HEK293 (cell line): ENCODE measurements at regions not wholly inside any gene's neighbourhood (a gene's known extent, or its start where the extent isn't known, plus 50 kb on each side); places are given as distances from the start of the nearest gene placed in this dataset.

ENCODE experiments used
- CTCF ChIA-PET: fragments of 350-600 bp; formaldehyde crosslinking; extraction: SDS; loops from one replicate; lab custom pipeline; 2021; ENCODE audit warnings: antibody characterized with exemption; lab: Yijun Ruan, JAX
- POLR2A ChIA-PET: fragments of 300-600 bp; formaldehyde crosslinking; extraction: SDS; loops from one replicate; lab custom pipeline; 2020; ENCODE audit warnings: antibody characterized with exemption, inconsistent platforms; lab: Yijun Ruan, JAX
- H3K27ac ChIP-seq: fragments of 200-500 bp; sonication (Bioruptor generic); 2 replicates; pipeline ENCODE4 v1.5.1; 2014; ENCODE audit warnings: low read depth, low read length, control low read depth, inconsistent platforms; ENCODE audit errors: extremely low read depth
- H3K36me3 ChIP-seq, 2 experiments: fragments of 200-500 bp in 1 of 2; sonication (Bioruptor generic) in 1 of 2; 1 replicate in 1 of 2; 2 replicates in 1 of 2; pipeline ENCODE4 v1.5.1; 2014 to 2017; ENCODE audit warnings: inconsistent platforms in 2 of 2, low read length in 2 of 2; ENCODE audit not compliant: control insufficient read depth in 2 of 2, insufficient read depth in 1 of 2
- H3K4me1 ChIP-seq: fragments of 200-500 bp; sonication (Bioruptor generic); 2 replicates; pipeline ENCODE4 v1.5.1; 2014; ENCODE audit warnings: mild to moderate bottlenecking, low read length, inconsistent platforms; ENCODE audit not compliant: control insufficient read depth, insufficient read depth
- H3K4me3 ChIP-seq: 2 replicates; pipeline ENCODE4 v1.5.1; 2011; ENCODE audit warnings: low read depth, mild to moderate bottlenecking, control low read depth, low read length, moderate library complexity
- H3K9me3 ChIP-seq: fragments of 200-500 bp; sonication (Bioruptor generic); 2 replicates; pipeline ENCODE4 v1.5.1; 2014; ENCODE audit warnings: low read depth, low read length, inconsistent platforms; ENCODE audit not compliant: control insufficient read depth, insufficient read depth
- GLI2 ChIP-seq: fragments of 450-650 bp; formaldehyde crosslinking; IDR thresholded peaks from 2 replicates; pipeline ENCODE4; 2017; ENCODE audit warnings: missing biosample characterization, missing genetic modification characterization, low read depth, borderline replicate concordance
- KLF1 ChIP-seq: fragments of 450-650 bp; formaldehyde crosslinking; IDR thresholded peaks from 2 replicates; pipeline ENCODE4 v1.5.1; 2016; ENCODE audit warnings: missing biosample characterization, missing genetic modification characterization
- KLF17 ChIP-seq: fragments of 450-650 bp; formaldehyde crosslinking; IDR thresholded peaks from 2 replicates; pipeline ENCODE4 v1.5.1; 2016; ENCODE audit warnings: missing biosample characterization, missing genetic modification characterization
- PRDM2 ChIP-seq: fragments of 450-650 bp; formaldehyde crosslinking; IDR thresholded peaks from 2 replicates; pipeline ENCODE4 v1.5.1; 2016; ENCODE audit warnings: missing biosample characterization, missing genetic modification characterization, borderline replicate concordance
- TCF7L2 ChIP-seq: IDR thresholded peaks from 2 replicates; pipeline ENCODE4 v1.6.1; 2011; ENCODE audit warnings: low read depth, mild to moderate bottlenecking, inconsistent platforms, low read length, moderate library complexity, borderline replicate concordance
- ZNF114 ChIP-seq: fragments of 450-650 bp; formaldehyde crosslinking; IDR thresholded peaks from 2 replicates; pipeline ENCODE4 v1.5.0; 2017; ENCODE audit warnings: missing biosample characterization, missing genetic modification characterization
- ZNF155 ChIP-seq: fragments of 450-650 bp; formaldehyde crosslinking; IDR thresholded peaks from 2 replicates; pipeline ENCODE4 v1.5.1; 2016; ENCODE audit warnings: missing biosample characterization, missing genetic modification characterization
- ZNF280C ChIP-seq: fragments of 450-650 bp; formaldehyde crosslinking; IDR thresholded peaks from 2 replicates; pipeline ENCODE4 v1.5.1; 2016; ENCODE audit warnings: missing biosample characterization, missing genetic modification characterization
- ZNF366 ChIP-seq: fragments of 450-650 bp; formaldehyde crosslinking; conservative IDR thresholded peaks from 2 replicates; pipeline ENCODE4 v1.5.1; 2016; ENCODE audit warnings: missing biosample characterization, missing genetic modification characterization
- ZNF391 ChIP-seq: fragments of 450-650 bp; formaldehyde crosslinking; IDR thresholded peaks from 2 replicates; pipeline ENCODE4 v1.5.1; 2016; ENCODE audit warnings: low read depth, missing biosample characterization, missing genetic modification characterization, borderline replicate concordance
- ZNF473 ChIP-seq: fragments of 450-650 bp; formaldehyde crosslinking; IDR thresholded peaks from 2 replicates; pipeline ENCODE4 v1.5.1; 2017; ENCODE audit warnings: missing biosample characterization, missing genetic modification characterization
- ZNF610 ChIP-seq: fragments of 450-650 bp; formaldehyde crosslinking; IDR thresholded peaks from 2 replicates; pipeline ENCODE4 v1.5.1; 2016; ENCODE audit warnings: missing biosample characterization, missing genetic modification characterization, borderline replicate concordance
- ZNF626 ChIP-seq: fragments of 450-650 bp; sonication (Bioruptor Pico); formaldehyde crosslinking; IDR thresholded peaks from 2 replicates; pipeline ENCODE4 v1.5.1; 2018; ENCODE audit warnings: missing biosample characterization, missing genetic modification characterization, inconsistent platforms
- ZNF792 ChIP-seq: fragments of 450-650 bp; formaldehyde crosslinking; IDR thresholded peaks from 2 replicates; pipeline ENCODE4 v1.5.1; 2016; ENCODE audit warnings: missing biosample characterization, missing genetic modification characterization
- ZNF837 ChIP-seq: fragments of 450-650 bp; formaldehyde crosslinking; IDR thresholded peaks from 2 replicates; pipeline ENCODE4 v1.5.1; 2016; ENCODE audit warnings: missing biosample characterization, missing genetic modification characterization
- TF ChIP-seq, protein P1 (sequence below): fragments of 450-650 bp; formaldehyde crosslinking; optimal IDR thresholded peaks from 2 replicates; pipeline ENCODE3; 2016; ENCODE audit warnings: missing biosample characterization, mild to moderate bottlenecking, missing genetic modification characterization
- TF ChIP-seq, protein P2 (sequence below): fragments of 450-650 bp; formaldehyde crosslinking; IDR thresholded peaks from 2 replicates; pipeline ENCODE4 v1.5.1; 2016; ENCODE audit warnings: missing biosample characterization, missing genetic modification characterization
- TF ChIP-seq, protein P3 (sequence below): fragments of 450-650 bp; formaldehyde crosslinking; IDR thresholded peaks from 2 replicates; pipeline ENCODE4 v1.5.1; 2017; ENCODE audit warnings: missing biosample characterization, mild to moderate bottlenecking, missing genetic modification characterization, moderate library complexity
- TF ChIP-seq, protein P4 (sequence below): fragments of 450-650 bp; formaldehyde crosslinking; IDR thresholded peaks from 2 replicates; pipeline ENCODE4 v1.5.1; 2016; ENCODE audit warnings: missing biosample characterization, missing genetic modification characterization

DNA sequence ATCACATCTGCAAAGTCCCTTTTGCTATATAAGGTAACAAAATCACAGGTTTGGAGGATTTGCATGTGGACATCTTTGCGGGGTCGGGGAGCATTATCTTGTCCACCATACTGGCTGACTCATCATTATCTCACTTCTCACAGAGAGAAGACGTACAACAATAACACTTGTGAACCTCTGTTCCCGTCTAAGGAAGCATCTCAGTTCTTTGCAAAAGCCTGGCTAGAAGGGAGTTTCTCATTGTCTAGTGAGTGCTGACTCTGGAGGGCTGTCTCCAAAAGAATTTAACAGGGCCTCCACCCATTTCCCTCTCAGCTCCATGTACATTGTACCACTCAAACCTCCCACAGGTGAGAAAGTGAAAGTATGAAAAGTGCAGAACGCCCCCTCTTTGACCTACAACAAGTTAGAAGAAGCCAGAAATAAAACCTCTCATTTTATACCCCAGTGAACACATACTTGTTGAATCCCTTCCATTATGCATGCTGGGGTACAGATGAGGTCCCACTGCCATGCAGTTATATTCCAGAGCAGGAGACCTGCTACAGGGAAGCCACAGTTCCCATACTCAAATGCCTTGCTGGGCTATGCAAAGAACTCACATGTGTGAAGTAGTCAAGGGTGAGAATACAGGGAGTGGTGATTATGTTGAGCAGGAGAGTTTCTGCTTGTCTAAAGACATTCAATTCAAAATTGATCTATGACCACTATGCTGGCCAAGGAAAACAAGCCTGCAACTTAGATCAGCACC is 121.7 kb upstream of the PRDX6 start:
- no peak overlapping the region for H3K4me3 ChIP-seq
- no peaks in the 10 kb centered on the region for H3K36me3 ChIP-seq
- POLR2A ChIA-PET, result no interaction called here
- H3K9me3 ChIP-seq, result no peaks in the 10 kb centered on the region
- CTCF ChIA-PET, result no interaction called here
- H3K27ac ChIP-seq, result no peak overlapping the region
- H3K4me1 ChIP-seq, result no peaks in the 10 kb centered on the region
- TF ChIP-seq ZNF473 (tag by site-specific recombination) (no peak), ZNF114 (tag by site-specific recombination) (no peak), GLI2 (tag by site-specific recombination) (no peak), ZNF837 (tag by site-specific recombination) (no peak), ZNF366 (tag by site-specific recombination) (no peak), ZNF280C (tag by site-specific recombination) (no peak), ZNF391 (tag by site-specific recombination) (no peak), ZNF610 (tag by site-specific recombination) (no peak), ZNF792 (tag by site-specific recombination) (no peak), KLF17 (tag by site-specific recombination) (no peak), PRDM2 (tag by site-specific recombination) (no peak), TCF7L2 (no peak), KLF1 (tag by site-specific recombination) (no peak), ZNF155 (tag by site-specific recombination) (no peak), ZNF626 (tag by site-specific recombination) (no peak)
- TF ChIP-seq, protein P1, sequence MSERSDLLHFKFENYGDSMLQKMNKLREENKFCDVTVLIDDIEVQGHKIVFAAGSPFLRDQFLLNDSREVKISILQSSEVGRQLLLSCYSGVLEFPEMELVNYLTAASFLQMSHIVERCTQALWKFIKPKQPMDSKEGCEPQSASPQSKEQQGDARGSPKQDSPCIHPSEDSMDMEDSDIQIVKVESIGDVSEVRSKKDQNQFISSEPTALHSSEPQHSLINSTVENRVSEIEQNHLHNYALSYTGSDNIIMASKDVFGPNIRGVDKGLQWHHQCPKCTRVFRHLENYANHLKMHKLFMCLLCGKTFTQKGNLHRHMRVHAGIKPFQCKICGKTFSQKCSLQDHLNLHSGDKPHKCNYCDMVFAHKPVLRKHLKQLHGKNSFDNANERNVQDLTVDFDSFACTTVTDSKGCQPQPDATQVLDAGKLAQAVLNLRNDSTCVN (tag by site-specific recombination), result no peak
- TF ChIP-seq, protein P2, sequence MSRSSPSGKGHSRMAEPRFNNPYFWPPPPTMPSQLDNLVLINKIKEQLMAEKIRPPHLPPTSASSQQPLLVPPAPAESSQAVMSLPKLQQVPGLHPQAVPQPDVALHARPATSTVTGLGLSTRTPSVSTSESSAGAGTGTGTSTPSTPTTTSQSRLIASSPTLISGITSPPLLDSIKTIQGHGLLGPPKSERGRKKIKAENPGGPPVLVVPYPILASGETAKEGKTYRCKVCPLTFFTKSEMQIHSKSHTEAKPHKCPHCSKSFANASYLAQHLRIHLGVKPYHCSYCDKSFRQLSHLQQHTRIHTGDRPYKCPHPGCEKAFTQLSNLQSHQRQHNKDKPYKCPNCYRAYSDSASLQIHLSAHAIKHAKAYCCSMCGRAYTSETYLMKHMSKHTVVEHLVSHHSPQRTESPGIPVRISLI (tag by site-specific recombination), result no peak
- TF ChIP-seq, protein P3, sequence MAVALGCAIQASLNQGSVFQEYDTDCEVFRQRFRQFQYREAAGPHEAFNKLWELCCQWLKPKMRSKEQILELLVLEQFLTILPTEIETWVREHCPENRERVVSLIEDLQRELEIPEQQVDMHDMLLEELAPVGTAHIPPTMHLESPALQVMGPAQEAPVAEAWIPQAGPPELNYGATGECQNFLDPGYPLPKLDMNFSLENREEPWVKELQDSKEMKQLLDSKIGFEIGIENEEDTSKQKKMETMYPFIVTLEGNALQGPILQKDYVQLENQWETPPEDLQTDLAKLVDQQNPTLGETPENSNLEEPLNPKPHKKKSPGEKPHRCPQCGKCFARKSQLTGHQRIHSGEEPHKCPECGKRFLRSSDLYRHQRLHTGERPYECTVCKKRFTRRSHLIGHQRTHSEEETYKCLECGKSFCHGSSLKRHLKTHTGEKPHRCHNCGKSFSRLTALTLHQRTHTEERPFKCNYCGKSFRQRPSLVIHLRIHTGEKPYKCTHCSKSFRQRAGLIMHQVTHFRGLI (tag by site-specific recombination), result no peak
- TF ChIP-seq, protein P4, sequence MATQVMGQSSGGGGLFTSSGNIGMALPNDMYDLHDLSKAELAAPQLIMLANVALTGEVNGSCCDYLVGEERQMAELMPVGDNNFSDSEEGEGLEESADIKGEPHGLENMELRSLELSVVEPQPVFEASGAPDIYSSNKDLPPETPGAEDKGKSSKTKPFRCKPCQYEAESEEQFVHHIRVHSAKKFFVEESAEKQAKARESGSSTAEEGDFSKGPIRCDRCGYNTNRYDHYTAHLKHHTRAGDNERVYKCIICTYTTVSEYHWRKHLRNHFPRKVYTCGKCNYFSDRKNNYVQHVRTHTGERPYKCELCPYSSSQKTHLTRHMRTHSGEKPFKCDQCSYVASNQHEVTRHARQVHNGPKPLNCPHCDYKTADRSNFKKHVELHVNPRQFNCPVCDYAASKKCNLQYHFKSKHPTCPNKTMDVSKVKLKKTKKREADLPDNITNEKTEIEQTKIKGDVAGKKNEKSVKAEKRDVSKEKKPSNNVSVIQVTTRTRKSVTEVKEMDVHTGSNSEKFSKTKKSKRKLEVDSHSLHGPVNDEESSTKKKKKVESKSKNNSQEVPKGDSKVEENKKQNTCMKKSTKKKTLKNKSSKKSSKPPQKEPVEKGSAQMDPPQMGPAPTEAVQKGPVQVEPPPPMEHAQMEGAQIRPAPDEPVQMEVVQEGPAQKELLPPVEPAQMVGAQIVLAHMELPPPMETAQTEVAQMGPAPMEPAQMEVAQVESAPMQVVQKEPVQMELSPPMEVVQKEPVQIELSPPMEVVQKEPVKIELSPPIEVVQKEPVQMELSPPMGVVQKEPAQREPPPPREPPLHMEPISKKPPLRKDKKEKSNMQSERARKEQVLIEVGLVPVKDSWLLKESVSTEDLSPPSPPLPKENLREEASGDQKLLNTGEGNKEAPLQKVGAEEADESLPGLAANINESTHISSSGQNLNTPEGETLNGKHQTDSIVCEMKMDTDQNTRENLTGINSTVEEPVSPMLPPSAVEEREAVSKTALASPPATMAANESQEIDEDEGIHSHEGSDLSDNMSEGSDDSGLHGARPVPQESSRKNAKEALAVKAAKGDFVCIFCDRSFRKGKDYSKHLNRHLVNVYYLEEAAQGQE (tag by site-specific recombination), result no peak
